CD4-positive, CD25-positive, alpha-beta regulatory T cell (primary cell): ENCODE measurements at regions not wholly inside any gene's neighbourhood (a gene's known extent, or its start where the extent isn't known, plus 50 kb on each side); places are given as distances from the start of the nearest gene placed in this dataset.
"Not testable (repeated sequence)": the region's sequence is repeated elsewhere in the genome, so short reads cannot be mapped to it uniquely, and the experiment has no call there.

Source experiments
- ATAC-seq, 2 donors: fragments of 150-1000 bp; cut with Tn5 transposase; one replicate each; pipeline ENCODE4 v1.10.0; 2021; ENCODE audit warnings: low read depth in 2 of 2, moderate number of reproducible peaks in 2 of 2, moderate library complexity in 1 of 2
- DNase-seq, 3 donors: peaks; one replicate each; pipeline versions ENCODE4 v3.0.0 to v3.0.0-alpha.2; 2012 to 2022; ENCODE audit warnings: mixed read lengths in 1 of 3
- H3K27ac ChIP-seq: one replicate; pipeline ENCODE4 v1.7.0; 2013; ENCODE audit warnings: mild to moderate bottlenecking, low read length; ENCODE audit not compliant: insufficient read depth, poor library complexity, severe bottlenecking
- H3K27me3 ChIP-seq: one replicate; pipeline ENCODE4 v1.7.0; 2013; ENCODE audit warnings: low read length; ENCODE audit not compliant: control insufficient read depth, insufficient read depth
- H3K36me3 ChIP-seq: one replicate; pipeline ENCODE4 v1.7.0; 2013; ENCODE audit warnings: mild to moderate bottlenecking, low read length, moderate library complexity; ENCODE audit not compliant: control insufficient read depth, insufficient read depth
- H3K4me1 ChIP-seq: 2 replicates; pipeline ENCODE4 v1.7.0; 2013; ENCODE audit warnings: mild to moderate bottlenecking, low read length; ENCODE audit not compliant: insufficient read depth, control insufficient read depth, poor library complexity, severe bottlenecking
- H3K4me3 ChIP-seq: one replicate; pipeline ENCODE4 v1.7.0; 2013; ENCODE audit warnings: low read depth, mild to moderate bottlenecking, low read length, moderate library complexity
- H3K9me3 ChIP-seq, 2 experiments: 1 replicate in 1 of 2; 2 replicates in 1 of 2; pipeline ENCODE4 v1.7.0; 2013; ENCODE audit warnings: low read length in 2 of 2, mild to moderate bottlenecking in 1 of 2, moderate library complexity in 1 of 2; ENCODE audit not compliant: control insufficient read depth in 2 of 2
- H3K27ac Mint-ChIP-seq, 3 donors: one replicate each; pipeline ENCODE4 v1.8.0; 2020 to 2022; ENCODE audit warnings: mild to moderate bottlenecking in 3 of 3, mixed read lengths in 3 of 3, moderate library complexity in 2 of 3
- H3K27me3 Mint-ChIP-seq: one replicate; pipeline ENCODE4 v1.8.0; 2022; ENCODE audit warnings: mild to moderate bottlenecking, mixed read lengths
- H3K36me3 Mint-ChIP-seq: one replicate; pipeline ENCODE4 v1.8.0; 2020; ENCODE audit warnings: mixed read lengths
- H3K4me1 Mint-ChIP-seq, 4 donors: one replicate each; pipeline ENCODE4 v1.8.0; 2020 to 2022; ENCODE audit warnings: mixed read lengths in 4 of 4, mild to moderate bottlenecking in 1 of 4
- H3K4me3 Mint-ChIP-seq, 4 donors: one replicate each; pipeline ENCODE4 v1.8.0; 2020 to 2022; ENCODE audit warnings: mild to moderate bottlenecking in 4 of 4, mixed read lengths in 4 of 4, moderate library complexity in 3 of 4
- H3K9me3 Mint-ChIP-seq, 7 donors: one replicate each; pipeline ENCODE4 v1.8.0; 2020 to 2022; ENCODE audit warnings: mixed read lengths in 7 of 7, mild to moderate bottlenecking in 3 of 7, moderate library complexity in 2 of 7

GRCh38 chr6:120273411-120273810 lies 923.9 kb upstream of the MAN1A1 start:
- no peaks in the 10 kb centered on the region for H3K4me1 Mint-ChIP-seq
- H3K27ac Mint-ChIP-seq, result no peak overlapping the region
- DNase-seq, result no peak
- Histone ChIP-seq H3K4me3 (no peak overlapping the region), H3K27ac (no peak overlapping the region), H3K36me3 (no peaks in the 10 kb centered on the region), H3K9me3 (no peaks in the 10 kb centered on the region), H3K27me3 (no peaks in the 10 kb centered on the region), H3K4me1 (no peaks in the 10 kb centered on the region)
- no peak for ATAC-seq
- no peak overlapping the region for H3K4me3 Mint-ChIP-seq
- H3K9me3 Mint-ChIP-seq, result peaks cover 0 to 13% (median 2%) of the 10 kb centered on the region in 7 donors
- H3K27me3 Mint-ChIP-seq, result no peaks in the 10 kb centered on the region
- no peaks in the 10 kb centered on the region for H3K36me3 Mint-ChIP-seq

DNA sequence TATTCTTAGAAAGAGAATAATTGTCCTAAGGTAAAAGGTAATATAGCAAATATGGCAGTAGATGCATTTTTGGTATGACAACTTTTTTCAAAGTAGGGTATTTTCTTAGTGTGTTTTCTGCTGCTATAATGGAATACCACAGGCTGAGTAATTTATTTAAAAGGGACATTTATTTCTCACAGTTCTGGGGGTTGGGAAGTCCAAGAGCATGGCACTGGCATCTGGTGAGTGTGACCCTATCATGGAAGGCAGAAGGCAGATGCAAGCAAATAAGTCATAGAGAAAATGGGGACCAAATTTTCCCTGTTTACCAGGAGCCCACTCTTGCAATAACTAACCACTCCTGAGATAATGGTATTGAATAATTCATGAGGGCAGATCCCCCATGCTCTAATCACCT lies 922.5 kb upstream of the MAN1A1 start:
- Histone ChIP-seq H3K4me1 (no peaks in the 10 kb centered on the region), H3K27me3 (no peaks in the 10 kb centered on the region), H3K4me3 (no peak overlapping the region), H3K9me3 (no peaks in the 10 kb centered on the region), H3K27ac (no peak overlapping the region), H3K36me3 (no peaks in the 10 kb centered on the region)
- no peak overlapping the region for H3K27ac Mint-ChIP-seq
- peaks cover 0 to 14% (median 2%) of the 10 kb centered on the region in 7 donors for H3K9me3 Mint-ChIP-seq
- no peak overlapping the region for H3K4me3 Mint-ChIP-seq
- DNase-seq (no peak), ATAC-seq (no peak)
- H3K4me1 Mint-ChIP-seq, result no peaks in the 10 kb centered on the region
- H3K36me3 Mint-ChIP-seq, result no peaks in the 10 kb centered on the region
- H3K27me3 Mint-ChIP-seq, result no peaks in the 10 kb centered on the region

GRCh38 chr6:120268256-120268655 lies 918.7 kb upstream of the MAN1A1 start:
- peaks cover 0 to 16% (median 2%) of the 10 kb centered on the region in 7 donors for H3K9me3 Mint-ChIP-seq
- not testable (repeated sequence) for H3K27me3 ChIP-seq, H3K27ac ChIP-seq, H3K4me1 Mint-ChIP-seq, H3K4me1 ChIP-seq, H3K4me3 ChIP-seq, H3K27me3 Mint-ChIP-seq, H3K4me3 Mint-ChIP-seq, ATAC-seq, H3K27ac Mint-ChIP-seq, H3K36me3 ChIP-seq, H3K9me3 ChIP-seq, H3K36me3 Mint-ChIP-seq, DNase-seq

DNA sequence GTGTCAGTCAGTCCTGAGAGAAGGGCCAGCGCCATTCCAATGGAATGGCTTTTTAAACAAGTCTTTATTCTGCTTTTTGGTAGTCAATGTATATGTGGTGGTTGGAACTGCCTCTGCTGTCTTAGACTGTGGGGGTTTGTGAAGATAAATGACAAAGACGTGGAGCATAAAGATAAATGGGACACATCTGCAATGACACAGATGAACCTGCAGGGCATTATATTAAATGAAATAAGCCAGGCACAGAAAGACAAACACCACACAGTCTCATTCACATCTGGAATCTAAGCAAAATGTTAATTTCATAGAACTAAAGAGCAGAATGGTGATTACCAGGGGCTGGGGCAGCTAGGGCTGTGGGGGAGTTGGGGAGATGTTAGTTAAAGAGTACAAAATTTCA lies 912.8 kb upstream of the MAN1A1 start:
- ATAC-seq (no peak), DNase-seq (no peak)
- H3K9me3 ChIP-seq, result no peaks in the 10 kb centered on the region
- H3K9me3 Mint-ChIP-seq, result peaks cover 0 to 9% (median 2%) of the 10 kb centered on the region in 7 donors
- no peak overlapping the region for H3K4me3 Mint-ChIP-seq
- no peak overlapping the region for H3K4me3 ChIP-seq
- no peak overlapping the region for H3K27ac Mint-ChIP-seq
- no peaks in the 10 kb centered on the region for H3K27me3 Mint-ChIP-seq
- H3K4me1 Mint-ChIP-seq, result no peaks in the 10 kb centered on the region
- H3K36me3 ChIP-seq, result no peaks in the 10 kb centered on the region
- H3K27me3 ChIP-seq, result no peaks in the 10 kb centered on the region
- H3K27ac ChIP-seq, result no peak overlapping the region
- H3K36me3 Mint-ChIP-seq, result no peaks in the 10 kb centered on the region
- no peaks in the 10 kb centered on the region for H3K4me1 ChIP-seq

GRCh38 chr6:120260636-120261035 lies 911.1 kb upstream of the MAN1A1 start:
- no peak for DNase-seq
- Mint-ChIP-seq H3K27ac (no peak overlapping the region), H3K36me3 (no peaks in the 10 kb centered on the region)

GRCh38 chr6:120254651-120255050 lies 905.1 kb upstream of the MAN1A1 start:
- H3K27me3 Mint-ChIP-seq, result no peaks in the 10 kb centered on the region
- ATAC-seq (no peak), DNase-seq (no peak)
- no peaks in the 10 kb centered on the region for H3K4me1 Mint-ChIP-seq
- H3K27ac ChIP-seq, result no peak overlapping the region
- no peaks in the 10 kb centered on the region for H3K36me3 ChIP-seq
- H3K4me1 ChIP-seq, result no peaks in the 10 kb centered on the region
- H3K27me3 ChIP-seq, result no peaks in the 10 kb centered on the region
- H3K9me3 Mint-ChIP-seq, result peaks cover 0 to 24% (median 3%) of the 10 kb centered on the region in 7 donors
- no peaks in the 10 kb centered on the region for H3K9me3 ChIP-seq
- no peaks in the 10 kb centered on the region for H3K36me3 Mint-ChIP-seq
- H3K27ac Mint-ChIP-seq, result no peak overlapping the region
- H3K4me3 Mint-ChIP-seq, result no peak overlapping the region
- H3K4me3 ChIP-seq, result no peak overlapping the region

More at GRCh38 chr6:120260636-120261035, 911.1 kb upstream of the MAN1A1 start:
- H3K4me1 ChIP-seq, result no peaks in the 10 kb centered on the region
- peaks cover 0 to 6% (median 3%) of the 10 kb centered on the region in 7 donors for H3K9me3 Mint-ChIP-seq
- no peaks in the 10 kb centered on the region for H3K9me3 ChIP-seq
- no peaks in the 10 kb centered on the region for H3K27me3 ChIP-seq
- no peaks in the 10 kb centered on the region for H3K36me3 ChIP-seq
- no peak overlapping the region for H3K27ac ChIP-seq
- H3K4me1 Mint-ChIP-seq, result no peaks in the 10 kb centered on the region
- no peak for ATAC-seq
- no peak overlapping the region for H3K4me3 ChIP-seq
- H3K27me3 Mint-ChIP-seq, result no peaks in the 10 kb centered on the region
- no peak overlapping the region for H3K4me3 Mint-ChIP-seq

DNA sequence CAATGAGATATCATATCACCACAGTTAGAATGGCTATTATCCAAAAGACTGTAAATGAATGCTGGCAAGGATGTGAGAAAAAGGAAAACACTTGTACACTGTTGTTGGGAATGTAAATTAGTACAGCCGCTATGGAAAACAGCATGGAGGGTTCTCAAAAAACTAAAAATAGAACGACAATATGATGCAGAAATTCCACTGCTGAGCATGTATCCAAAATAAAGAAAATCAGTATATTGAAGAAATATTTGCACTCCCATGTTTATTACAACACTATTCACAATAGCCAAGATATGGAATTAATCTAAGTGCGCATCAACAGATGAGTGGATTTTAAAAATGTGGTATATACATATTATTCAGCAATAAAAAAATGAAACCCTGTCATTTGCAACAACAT lies 898.9 kb upstream of the MAN1A1 start:
- Histone ChIP-seq H3K27ac (no peak overlapping the region), H3K27me3 (no peaks in the 10 kb centered on the region), H3K4me3 (no peak overlapping the region), H3K36me3 (no peaks in the 10 kb centered on the region), H3K4me1 (no peaks in the 10 kb centered on the region), H3K9me3 (no peaks in the 10 kb centered on the region)
- H3K4me3 Mint-ChIP-seq, result no peak overlapping the region
- peaks cover 4 to 32% (median 7%) of the 10 kb centered on the region in 7 donors for H3K9me3 Mint-ChIP-seq
- no peak for ATAC-seq
- no peaks in the 10 kb centered on the region for H3K27me3 Mint-ChIP-seq
- H3K4me1 Mint-ChIP-seq, result no peaks in the 10 kb centered on the region
- no peak overlapping the region for H3K27ac Mint-ChIP-seq
- H3K36me3 Mint-ChIP-seq, result no peaks in the 10 kb centered on the region
- DNase-seq, result no peak

GRCh38 chr6:120237221-120237620 lies 887.7 kb upstream of the MAN1A1 start:
- DNase-seq (no peak), ATAC-seq (no peak)
- H3K27ac ChIP-seq, result no peak overlapping the region
- Mint-ChIP-seq H3K27me3 (no peaks in the 10 kb centered on the region), H3K36me3 (no peaks in the 10 kb centered on the region), H3K9me3 (peaks cover 1 to 22% (median 7%) of the 10 kb centered on the region in 7 donors), H3K27ac (peak overlapping the region in 1 of 3 donors; percentile 84), H3K4me1 (no peaks in the 10 kb centered on the region), H3K4me3 (no peak overlapping the region)
- no peak overlapping the region for H3K4me3 ChIP-seq
- no peaks in the 10 kb centered on the region for H3K36me3 ChIP-seq
- no peaks in the 10 kb centered on the region for H3K4me1 ChIP-seq
- no peaks in the 10 kb centered on the region for H3K27me3 ChIP-seq
- H3K9me3 ChIP-seq, result no peaks in the 10 kb centered on the region
